Endothelial cell of umbilical vein (primary cell): ENCODE measurements at regions not wholly inside any gene's neighbourhood (a gene's known extent, or its start where the extent isn't known, plus 50 kb on each side); places are given as distances from the start of the nearest gene placed in this dataset.

Experiments
- BruUV-seq: library from RNA; stranded (reverse); fragments of 400-500 nt; replicated peaks from 2 replicates; lab custom pipeline; 2021; lab: Mats Ljungman, UMichigan
- CTCF ChIA-PET: fragments of 300-600, 350-600 bp; sonication (Branson Sonifier 250); formaldehyde crosslinking; loops from one replicate; lab custom pipeline; 2021; ENCODE audit warnings: antibody characterized with exemption, inconsistent platforms; lab: Charles Lee
- POLR2A ChIA-PET: fragments of 300-600, 350-600 bp; sonication (Branson Sonifier 250); formaldehyde crosslinking; loops from one replicate; lab custom pipeline; 2021; ENCODE audit warnings: antibody characterized with exemption, inconsistent platforms; lab: Charles Lee
- DNase-seq: peaks from one replicate; pipeline ENCODE4 v3.0.0-alpha.2; 2011; ENCODE audit warnings: low read depth, low spot score
- FAIRE-seq: peaks from 2 replicates; lab custom pipeline; 2011; peaks lifted over from hg19 to GRCh38; lab: Jason Lieb, UNC
- H2AFZ ChIP-seq: 2 replicates; pipeline ENCODE4 v1.6.0; 2012; ENCODE audit warnings: low read depth, low read length, control low read depth, inconsistent platforms
- H3K27ac ChIP-seq: 2 replicates; pipeline ENCODE4 v1.5.1; 2011; ENCODE audit warnings: low read depth, mild to moderate bottlenecking, control low read depth, low read length, moderate library complexity; ENCODE audit not compliant: insufficient read depth
- H3K27me3 ChIP-seq, 2 experiments: 2 replicates each; pipeline versions ENCODE4 v1.6.0 to v1.6.1; 2011; ENCODE audit warnings: low read length in 2 of 2, mixed read lengths in 1 of 2; ENCODE audit not compliant: control insufficient read depth in 2 of 2, insufficient read depth in 2 of 2
- H3K36me3 ChIP-seq, 2 experiments: 2 replicates in 1 of 2; 3 replicates in 1 of 2; pipeline ENCODE4 v1.5.1; 2011; ENCODE audit warnings: low read length in 2 of 2, mild to moderate bottlenecking in 1 of 2, moderate library complexity in 1 of 2; ENCODE audit not compliant: control insufficient read depth in 2 of 2, insufficient read depth in 2 of 2; ENCODE audit errors: extremely low read depth in 1 of 2
- H3K4me1 ChIP-seq: 3 replicates; pipeline ENCODE4 v1.5.1; 2011; ENCODE audit warnings: mild to moderate bottlenecking, low read length; ENCODE audit not compliant: control insufficient read depth, insufficient read depth; ENCODE audit errors: extremely low read depth
- H3K4me2 ChIP-seq: 2 replicates; pipeline ENCODE4 v1.6.1; 2011; ENCODE audit warnings: low read length, control low read depth, mixed read lengths; ENCODE audit not compliant: insufficient read depth
- H3K4me3 ChIP-seq, 3 experiments: fragments of 200-600 bp in 1 of 3; sonication (generic), shearing (Covaris generic) in 1 of 3; replicated peaks in 1 of 3; 2 replicates each; pipeline ENCODE4 v1.5.1; 2011 to 2016; ENCODE audit warnings: control low read depth in 3 of 3, low read length in 3 of 3, mild to moderate bottlenecking in 2 of 3, inconsistent platforms in 1 of 3, low read depth in 1 of 3, moderate library complexity in 1 of 3; ENCODE audit not compliant: insufficient read depth in 1 of 3
- H3K79me2 ChIP-seq: 2 replicates; pipeline ENCODE4 v1.6.0; 2012; ENCODE audit warnings: low read length, inconsistent platforms; ENCODE audit not compliant: control insufficient read depth, insufficient read depth
- H3K9ac ChIP-seq: replicated peaks from 2 replicates; pipeline ENCODE3; 2011; ENCODE audit warnings: low read length, control low read depth; ENCODE audit not compliant: insufficient read depth; ENCODE audit errors: extremely low read depth
- H3K9me1 ChIP-seq: replicated peaks from 3 replicates; pipeline ENCODE4 v1.6.0; 2011; ENCODE audit warnings: mild to moderate bottlenecking, low read length; ENCODE audit not compliant: control insufficient read depth, insufficient read depth; ENCODE audit errors: extremely low read depth
- H3K9me3 ChIP-seq: replicated peaks from 2 replicates; pipeline ENCODE4 v1.5.1; 2012; ENCODE audit warnings: low read length, inconsistent platforms; ENCODE audit not compliant: control insufficient read depth, insufficient read depth
- H4K20me1 ChIP-seq: replicated peaks from 2 replicates; pipeline ENCODE3; 2011; ENCODE audit warnings: mild to moderate bottlenecking, low read length; ENCODE audit not compliant: control insufficient read depth, insufficient read depth; ENCODE audit errors: extremely low read depth
- EZH2 ChIP-seq: IDR thresholded peaks from 2 replicates; pipeline ENCODE4 v1.6.1; 2012; ENCODE audit warnings: borderline replicate concordance, low read depth, mild to moderate bottlenecking, moderate library complexity, low read length, inconsistent platforms; ENCODE audit not compliant: severe bottlenecking
- FOS ChIP-seq: IDR thresholded peaks from 2 replicates; pipeline ENCODE4 v1.6.1; 2011; ENCODE audit warnings: mild to moderate bottlenecking, low read length, moderate library complexity, borderline replicate concordance; ENCODE audit not compliant: insufficient read depth
- GATA2 ChIP-seq: IDR thresholded peaks from 2 replicates; pipeline ENCODE4 v1.7.0; 2011; ENCODE audit warnings: low read depth, mild to moderate bottlenecking, moderate library complexity, mixed read lengths, low read length; ENCODE audit not compliant: insufficient read length, insufficient read depth
- JUN ChIP-seq: IDR thresholded peaks from 2 replicates; pipeline ENCODE4 v1.6.1; 2011; ENCODE audit warnings: borderline replicate concordance, low read depth; ENCODE audit not compliant: insufficient read length, insufficient read depth
- MYC ChIP-seq: IDR thresholded peaks from one replicate; pipeline ENCODE4 v1.6.1; 2011; ENCODE audit warnings: mild to moderate bottlenecking, low read depth, low read length
- POLR2A ChIP-seq: IDR thresholded peaks from 2 replicates; pipeline ENCODE4 v1.6.1; 2012; ENCODE audit warnings: low read depth, mild to moderate bottlenecking, control low read depth, low read length
- POLR2AphosphoS5 ChIP-seq: IDR thresholded peaks from 2 replicates; pipeline ENCODE4 v1.6.1; 2012; ENCODE audit warnings: low read depth, mild to moderate bottlenecking, control low read depth, low read length, moderate library complexity; ENCODE audit not compliant: insufficient read depth
- dilution Hi-C: fragments of 300-500 bp; cut with MboI; formaldehyde crosslinking; loops from one replicate; pipeline ENCODE4 v1.15.0; 2019; ENCODE audit warnings: low sequenced_read_pairs; ENCODE audit not compliant: extremely low pct_ligation_motif_present
- intact Hi-C: fragments of 100-400 bp; cut with micrococcal nuclease; formaldehyde crosslinking; loops from one replicate; pipeline ENCODE4 v1.10.0; 2022
- TF ChIP-seq, protein P1 (sequence below), 2 donors: IDR thresholded peaks; 1 replicate in 1 of 2; 2 replicates in 1 of 2; pipeline ENCODE4 v1.5.1; 2011; ENCODE audit warnings: low read length in 2 of 2, mild to moderate bottlenecking in 2 of 2, moderate library complexity in 2 of 2, control low read depth in 1 of 2, inconsistent platforms in 1 of 2, low read depth in 1 of 2; ENCODE audit not compliant: insufficient read depth in 1 of 2; ENCODE audit errors: extremely low read depth in 1 of 2
- TF ChIP-seq, protein P2 (sequence below): IDR thresholded peaks from 2 replicates; pipeline ENCODE4 v1.6.1; 2011; ENCODE audit not compliant: insufficient read depth, insufficient read length

DNA sequence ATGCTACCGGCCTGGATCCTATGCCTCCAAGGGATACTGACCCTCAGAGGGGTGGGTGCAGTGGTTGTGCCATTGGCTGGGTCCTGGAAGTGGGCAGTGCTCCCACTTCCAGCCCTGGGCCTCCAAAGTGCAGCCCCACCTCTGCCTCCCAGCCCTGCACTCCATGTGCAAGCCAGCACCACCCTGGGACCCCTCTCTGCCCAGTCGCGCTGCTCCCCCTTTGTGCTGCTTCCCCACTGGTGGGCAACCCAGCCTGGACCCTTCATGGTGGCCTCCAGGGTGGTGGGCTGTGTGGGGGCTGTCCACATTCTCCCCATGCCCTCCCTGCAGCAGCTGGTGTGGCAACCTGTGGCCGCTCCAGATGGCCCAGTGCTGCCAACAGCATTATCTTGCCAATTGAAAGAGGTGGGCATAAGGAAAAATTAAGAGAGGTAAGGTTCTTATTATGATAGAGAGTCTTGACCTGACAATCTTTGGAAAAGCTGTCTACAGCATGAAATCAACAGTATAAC lies 309.7 kb downstream of the GUCY2F start:
- ChIA-PET CTCF (no interaction called here), POLR2A (no interaction called here)
- Histone ChIP-seq H3K79me2 (no peaks in the 10 kb centered on the region), H3K9ac (no peak overlapping the region), H3K4me2 (no peak overlapping the region), H4K20me1 (no peaks in the 10 kb centered on the region), H3K36me3 (no peaks in the 10 kb centered on the region), H3K27me3 (no peaks in the 10 kb centered on the region), H3K9me1 (no peaks in the 10 kb centered on the region), H3K4me1 (no peaks in the 10 kb centered on the region), H3K9me3 (no peaks in the 10 kb centered on the region), H2AFZ (no peak overlapping the region), H3K4me3 (no peak overlapping the region), H3K27ac (no peak overlapping the region)
- FAIRE-seq (no peak), DNase-seq (no peak)
- TF ChIP-seq GATA2 (no peak), POLR2A (no peak)
- TF ChIP-seq, protein P1, sequence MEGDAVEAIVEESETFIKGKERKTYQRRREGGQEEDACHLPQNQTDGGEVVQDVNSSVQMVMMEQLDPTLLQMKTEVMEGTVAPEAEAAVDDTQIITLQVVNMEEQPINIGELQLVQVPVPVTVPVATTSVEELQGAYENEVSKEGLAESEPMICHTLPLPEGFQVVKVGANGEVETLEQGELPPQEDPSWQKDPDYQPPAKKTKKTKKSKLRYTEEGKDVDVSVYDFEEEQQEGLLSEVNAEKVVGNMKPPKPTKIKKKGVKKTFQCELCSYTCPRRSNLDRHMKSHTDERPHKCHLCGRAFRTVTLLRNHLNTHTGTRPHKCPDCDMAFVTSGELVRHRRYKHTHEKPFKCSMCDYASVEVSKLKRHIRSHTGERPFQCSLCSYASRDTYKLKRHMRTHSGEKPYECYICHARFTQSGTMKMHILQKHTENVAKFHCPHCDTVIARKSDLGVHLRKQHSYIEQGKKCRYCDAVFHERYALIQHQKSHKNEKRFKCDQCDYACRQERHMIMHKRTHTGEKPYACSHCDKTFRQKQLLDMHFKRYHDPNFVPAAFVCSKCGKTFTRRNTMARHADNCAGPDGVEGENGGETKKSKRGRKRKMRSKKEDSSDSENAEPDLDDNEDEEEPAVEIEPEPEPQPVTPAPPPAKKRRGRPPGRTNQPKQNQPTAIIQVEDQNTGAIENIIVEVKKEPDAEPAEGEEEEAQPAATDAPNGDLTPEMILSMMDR (IDR thresholded peaks at IDR 0.05; ENCODE audit: extremely low read depth in 1 of 2, insufficient read depth in 1 of 2, low read depth in 1 of 2, low read length in 2 of 2): no peak
- TF ChIP-seq, protein P2, sequence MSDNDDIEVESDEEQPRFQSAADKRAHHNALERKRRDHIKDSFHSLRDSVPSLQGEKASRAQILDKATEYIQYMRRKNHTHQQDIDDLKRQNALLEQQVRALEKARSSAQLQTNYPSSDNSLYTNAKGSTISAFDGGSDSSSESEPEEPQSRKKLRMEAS: no peak
- BruUV-seq: no TSS peak
- intact Hi-C loops: no loop called here
- dilution Hi-C loops: no loop called here

DNA sequence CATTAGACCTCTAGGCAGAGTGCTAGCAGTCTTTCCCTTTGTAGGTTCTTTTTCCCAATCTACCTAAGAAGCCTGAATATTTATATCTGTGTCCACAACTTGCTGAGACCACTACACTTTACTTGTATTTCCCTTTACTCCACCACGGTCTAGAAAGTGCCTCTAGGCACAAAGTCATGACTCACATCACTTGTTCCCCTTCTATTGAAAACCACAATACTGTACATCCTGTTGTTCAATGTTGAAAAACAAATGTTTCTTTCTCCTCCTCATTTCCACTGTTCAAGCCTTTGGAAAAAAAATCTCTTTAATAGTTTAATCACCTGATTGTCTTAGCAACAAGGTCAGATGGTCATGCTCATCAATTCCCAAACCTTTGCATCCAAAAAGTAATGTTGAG lies 326.7 kb downstream of the GUCY2F start:
- Histone ChIP-seq H3K36me3 (no peaks in the 10 kb centered on the region), H3K9ac (no peak overlapping the region), H3K4me1 (no peaks in the 10 kb centered on the region), H3K27ac (no peak overlapping the region), H3K4me3 (no peak overlapping the region), H3K9me1 (no peaks in the 10 kb centered on the region), H3K79me2 (no peaks in the 10 kb centered on the region), H4K20me1 (no peaks in the 10 kb centered on the region), H3K4me2 (no peak overlapping the region), H2AFZ (no peak overlapping the region), H3K9me3 (no peaks in the 10 kb centered on the region), H3K27me3 (no peaks in the 10 kb centered on the region)
- dilution Hi-C loops (no loop called here), intact Hi-C loops (no loop called here)
- CTCF ChIA-PET: no interaction called here
- DNase-seq (no peak), FAIRE-seq (no peak)
- POLR2A ChIA-PET: no interaction called here
- no TSS peak for BruUV-seq
- TF ChIP-seq, protein P2: no peak
- TF ChIP-seq GATA2: no peak
- no peak for TF ChIP-seq FOS
- TF ChIP-seq MYC: no peak
- TF ChIP-seq EZH2: no peak
- no peak for TF ChIP-seq POLR2A
- no peak for TF ChIP-seq POLR2AphosphoS5
- TF ChIP-seq JUN: no peak
- TF ChIP-seq, protein P1 (IDR thresholded peaks at IDR 0.05; ENCODE audit: extremely low read depth in 1 of 2, insufficient read depth in 1 of 2, low read depth in 1 of 2, low read length in 2 of 2): no peak
